ENCODE measurements at regions not wholly inside any gene's neighbourhood (a gene's known extent, or its start where the extent isn't known, plus 50 kb on each side); places are given as distances from the start of the nearest gene placed in this dataset.

DNA sequence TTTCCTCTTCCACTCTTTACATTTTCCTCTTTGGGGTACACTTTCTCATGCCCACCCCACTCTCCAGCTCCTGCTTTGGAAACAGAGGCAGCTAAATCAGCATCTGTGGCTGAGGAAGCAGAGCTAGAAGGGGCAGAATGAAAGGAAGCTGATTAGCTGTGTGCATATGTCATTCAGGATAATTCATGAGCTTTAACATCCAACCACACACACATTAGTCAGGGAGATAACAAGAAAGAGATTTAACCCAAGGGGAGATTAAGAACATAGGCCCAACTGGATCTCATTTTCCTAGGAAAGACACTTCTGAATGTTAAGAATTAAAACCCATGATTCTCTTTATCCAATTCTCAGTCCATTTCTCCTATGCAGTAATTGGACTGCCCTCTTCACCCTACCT lies 405.5 kb downstream of the TBC1D4 start:
- H3K36me3 ChIP-seq (ENCODE audit: insufficient read depth, low read length) = no peaks in the 10 kb centered on the region
- no peaks in the 10 kb centered on the region for H3K79me2 ChIP-seq (ENCODE audit: insufficient read depth, low read length)
- no peaks in the 10 kb centered on the region for H3F3A ChIP-seq (ENCODE audit: insufficient read depth, low read length)

DNA sequence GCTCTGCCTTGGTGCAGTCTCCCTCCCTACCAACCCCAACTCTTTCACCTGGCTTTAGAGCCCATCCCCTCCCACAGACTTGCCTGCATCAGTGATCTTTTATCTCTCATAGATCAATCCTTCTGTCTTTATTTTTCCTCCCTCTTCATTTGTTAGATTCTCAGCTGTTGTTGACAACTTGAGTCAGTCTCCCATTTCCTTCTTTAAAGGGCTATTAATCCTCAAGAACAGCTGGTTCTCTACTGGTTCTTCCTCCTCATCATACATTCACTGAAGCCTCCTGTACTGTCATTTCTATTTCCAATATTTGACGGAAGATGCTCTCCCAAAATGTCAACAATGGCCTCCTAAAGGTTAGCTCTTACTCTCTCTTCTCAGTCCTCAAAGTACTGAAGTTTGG lies 408.2 kb downstream of the TBC1D4 start:
- no peak overlapping the region for H3K4me3 ChIP-seq (ENCODE audit: low read depth, low read length, poor library complexity, severe bottlenecking)
- no peaks in the 10 kb centered on the region for H3F3A ChIP-seq (ENCODE audit: insufficient read depth, low read length)
- no peak overlapping the region for H2AFZ ChIP-seq (ENCODE audit: low read length)
- no peaks in the 10 kb centered on the region for H3K9me2 ChIP-seq (ENCODE audit: low read depth, low read length)
- H3K9ac ChIP-seq (ENCODE audit: low read length) = no peak overlapping the region
- no peaks in the 10 kb centered on the region for H4K20me1 ChIP-seq (ENCODE audit: insufficient read depth, low read length)
- H3K27me3 ChIP-seq (ENCODE audit: insufficient read depth, low read length) = no peaks in the 10 kb centered on the region
- H3K79me2 ChIP-seq (ENCODE audit: insufficient read depth, low read length) = no peaks in the 10 kb centered on the region
- no peaks in the 10 kb centered on the region for H3K36me3 ChIP-seq (ENCODE audit: insufficient read depth, low read length)
- no peak overlapping the region for H3K4me2 ChIP-seq (ENCODE audit: low read length)
- no peak for TF ChIP-seq EZH2 (IDR thresholded peaks at IDR 0.05; ENCODE audit: borderline replicate concordance, low read length)
- H3K9me3 ChIP-seq (ENCODE audit: low read length) = no peaks in the 10 kb centered on the region
- no peak overlapping the region for H3K27ac ChIP-seq (ENCODE audit: low read depth, low read length, poor library complexity, severe bottlenecking)
- no peaks in the 10 kb centered on the region for H3K4me1 ChIP-seq (ENCODE audit: insufficient read depth, low read length, severe bottlenecking)

More for the DNA sequence above, 405.5 kb downstream of the TBC1D4 start:
- Histone ChIP-seq H3K4me3 (ENCODE audit: low read depth, low read length, poor library complexity, severe bottlenecking) (no peak overlapping the region), H3K9ac (ENCODE audit: low read length) (no peak overlapping the region), H3K27me3 (ENCODE audit: insufficient read depth, low read length) (no peaks in the 10 kb centered on the region), H3K9me3 (ENCODE audit: low read length) (no peaks in the 10 kb centered on the region), H2AFZ (ENCODE audit: low read length) (no peak overlapping the region), H3K4me1 (ENCODE audit: insufficient read depth, low read length, severe bottlenecking) (no peaks in the 10 kb centered on the region), H3K9me2 (ENCODE audit: low read depth, low read length) (no peaks in the 10 kb centered on the region), H3K27ac (ENCODE audit: low read depth, low read length, poor library complexity, severe bottlenecking) (no peak overlapping the region), H3K4me2 (ENCODE audit: low read length) (no peak overlapping the region), H4K20me1 (ENCODE audit: insufficient read depth, low read length) (no peaks in the 10 kb centered on the region)
- TF ChIP-seq EZH2 (IDR thresholded peaks at IDR 0.05; ENCODE audit: borderline replicate concordance, low read length) = no peak
- TF ChIP-seq, protein P1, sequence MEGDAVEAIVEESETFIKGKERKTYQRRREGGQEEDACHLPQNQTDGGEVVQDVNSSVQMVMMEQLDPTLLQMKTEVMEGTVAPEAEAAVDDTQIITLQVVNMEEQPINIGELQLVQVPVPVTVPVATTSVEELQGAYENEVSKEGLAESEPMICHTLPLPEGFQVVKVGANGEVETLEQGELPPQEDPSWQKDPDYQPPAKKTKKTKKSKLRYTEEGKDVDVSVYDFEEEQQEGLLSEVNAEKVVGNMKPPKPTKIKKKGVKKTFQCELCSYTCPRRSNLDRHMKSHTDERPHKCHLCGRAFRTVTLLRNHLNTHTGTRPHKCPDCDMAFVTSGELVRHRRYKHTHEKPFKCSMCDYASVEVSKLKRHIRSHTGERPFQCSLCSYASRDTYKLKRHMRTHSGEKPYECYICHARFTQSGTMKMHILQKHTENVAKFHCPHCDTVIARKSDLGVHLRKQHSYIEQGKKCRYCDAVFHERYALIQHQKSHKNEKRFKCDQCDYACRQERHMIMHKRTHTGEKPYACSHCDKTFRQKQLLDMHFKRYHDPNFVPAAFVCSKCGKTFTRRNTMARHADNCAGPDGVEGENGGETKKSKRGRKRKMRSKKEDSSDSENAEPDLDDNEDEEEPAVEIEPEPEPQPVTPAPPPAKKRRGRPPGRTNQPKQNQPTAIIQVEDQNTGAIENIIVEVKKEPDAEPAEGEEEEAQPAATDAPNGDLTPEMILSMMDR (IDR thresholded peaks at IDR 0.05; ENCODE audit: low read length) = no peak

DNA sequence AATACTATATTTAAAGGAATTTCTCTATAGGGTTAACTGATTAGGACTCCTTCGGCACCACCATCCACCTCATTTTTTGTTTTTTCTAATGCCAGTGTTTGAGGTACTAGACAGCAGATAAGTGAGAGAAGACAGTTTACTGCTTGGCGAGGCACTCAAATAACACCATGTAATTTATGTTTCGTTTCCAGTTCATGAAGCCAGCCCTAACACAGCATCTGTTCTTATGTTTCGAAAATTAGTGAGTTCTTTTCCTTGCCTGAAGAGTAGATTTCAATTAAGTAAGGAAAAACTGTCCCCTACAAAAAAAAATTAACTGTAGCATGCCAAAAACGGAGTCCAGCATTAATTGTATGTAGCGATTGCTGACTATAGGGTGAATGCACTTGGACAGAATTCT lies 409.1 kb downstream of the TBC1D4 start:
- no peaks in the 10 kb centered on the region for H3K27me3 ChIP-seq (ENCODE audit: insufficient read depth, low read length)
- TF ChIP-seq, protein P1 (IDR thresholded peaks at IDR 0.05; ENCODE audit: low read length) = no peak
- no peak for TF ChIP-seq EZH2 (IDR thresholded peaks at IDR 0.05; ENCODE audit: borderline replicate concordance, low read length)
- H3K9me3 ChIP-seq (ENCODE audit: low read length) = no peaks in the 10 kb centered on the region
- H3K4me3 ChIP-seq (ENCODE audit: low read depth, low read length, poor library complexity, severe bottlenecking) = no peak overlapping the region
- no peaks in the 10 kb centered on the region for H3K4me1 ChIP-seq (ENCODE audit: insufficient read depth, low read length, severe bottlenecking)
- no peaks in the 10 kb centered on the region for H3K9me2 ChIP-seq (ENCODE audit: low read depth, low read length)
- no peak overlapping the region for H3K4me2 ChIP-seq (ENCODE audit: low read length)
- no peaks in the 10 kb centered on the region for H3K36me3 ChIP-seq (ENCODE audit: insufficient read depth, low read length)
- no peak overlapping the region for H3K27ac ChIP-seq (ENCODE audit: low read depth, low read length, poor library complexity, severe bottlenecking)
- no peak overlapping the region for H3K9ac ChIP-seq (ENCODE audit: low read length)
- H2AFZ ChIP-seq (ENCODE audit: low read length) = no peak overlapping the region
- H4K20me1 ChIP-seq (ENCODE audit: insufficient read depth, low read length) = no peaks in the 10 kb centered on the region
- no peaks in the 10 kb centered on the region for H3F3A ChIP-seq (ENCODE audit: insufficient read depth, low read length)
- no peaks in the 10 kb centered on the region for H3K79me2 ChIP-seq (ENCODE audit: insufficient read depth, low read length)

DNA sequence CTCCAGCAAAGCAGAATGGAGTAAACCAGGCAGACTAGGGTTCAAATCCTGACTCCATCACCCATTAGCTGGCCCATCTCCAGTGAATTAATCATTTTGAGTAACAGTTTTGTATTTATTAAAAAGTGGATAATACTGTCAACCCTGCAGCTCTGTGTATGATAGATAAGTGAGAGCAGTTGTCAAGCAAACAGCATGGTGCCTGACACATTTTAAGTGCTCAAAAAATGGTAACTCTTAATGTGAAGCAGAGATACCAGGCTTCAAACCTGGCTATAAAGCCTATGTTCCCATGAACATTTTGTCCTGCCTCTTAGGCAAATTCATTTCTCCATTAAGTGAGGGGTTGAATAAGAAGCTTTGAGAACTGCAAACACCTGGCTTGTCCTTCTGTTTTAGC lies 409.6 kb downstream of the TBC1D4 start:
- no peak overlapping the region for H3K4me2 ChIP-seq (ENCODE audit: low read length)
- H3K27me3 ChIP-seq (ENCODE audit: insufficient read depth, low read length) = no peaks in the 10 kb centered on the region
- no peak overlapping the region for H3K27ac ChIP-seq (ENCODE audit: low read depth, low read length, poor library complexity, severe bottlenecking)
- H3K36me3 ChIP-seq (ENCODE audit: insufficient read depth, low read length) = no peaks in the 10 kb centered on the region
- no peak overlapping the region for H3K4me3 ChIP-seq (ENCODE audit: low read depth, low read length, poor library complexity, severe bottlenecking)
- H3F3A ChIP-seq (ENCODE audit: insufficient read depth, low read length) = no peaks in the 10 kb centered on the region
- no peaks in the 10 kb centered on the region for H3K79me2 ChIP-seq (ENCODE audit: insufficient read depth, low read length)
- no peaks in the 10 kb centered on the region for H3K9me3 ChIP-seq (ENCODE audit: low read length)
- no peak overlapping the region for H2AFZ ChIP-seq (ENCODE audit: low read length)
- no peaks in the 10 kb centered on the region for H3K9me2 ChIP-seq (ENCODE audit: low read depth, low read length)
- no peaks in the 10 kb centered on the region for H4K20me1 ChIP-seq (ENCODE audit: insufficient read depth, low read length)
- TF ChIP-seq, protein P1 (IDR thresholded peaks at IDR 0.05; ENCODE audit: low read length) = no peak
- no peak for TF ChIP-seq EZH2 (IDR thresholded peaks at IDR 0.05; ENCODE audit: borderline replicate concordance, low read length)
- H3K9ac ChIP-seq (ENCODE audit: low read length) = no peak overlapping the region
- no peaks in the 10 kb centered on the region for H3K4me1 ChIP-seq (ENCODE audit: insufficient read depth, low read length, severe bottlenecking)

Measured in OCI-LY1 (cell line).